HEK293 (cell line): ENCODE measurements at regions not wholly inside any gene's neighbourhood (a gene's known extent, or its start where the extent isn't known, plus 50 kb on each side); places are given as distances from the start of the nearest gene placed in this dataset.

ENCODE experiments used
- CTCF ChIA-PET: fragments of 350-600 bp; formaldehyde crosslinking; extraction: SDS; loops from one replicate; lab custom pipeline; 2021; ENCODE audit warnings: antibody characterized with exemption; lab: Yijun Ruan, JAX
- POLR2A ChIA-PET: fragments of 300-600 bp; formaldehyde crosslinking; extraction: SDS; loops from one replicate; lab custom pipeline; 2020; ENCODE audit warnings: antibody characterized with exemption, inconsistent platforms; lab: Yijun Ruan, JAX
- H3K27ac ChIP-seq: fragments of 200-500 bp; sonication (Bioruptor generic); 2 replicates; pipeline ENCODE4 v1.5.1; 2014; ENCODE audit warnings: low read depth, low read length, control low read depth, inconsistent platforms; ENCODE audit errors: extremely low read depth
- H3K36me3 ChIP-seq, 2 experiments: fragments of 200-500 bp in 1 of 2; sonication (Bioruptor generic) in 1 of 2; 1 replicate in 1 of 2; 2 replicates in 1 of 2; pipeline ENCODE4 v1.5.1; 2014 to 2017; ENCODE audit warnings: inconsistent platforms in 2 of 2, low read length in 2 of 2; ENCODE audit not compliant: control insufficient read depth in 2 of 2, insufficient read depth in 1 of 2
- H3K4me1 ChIP-seq: fragments of 200-500 bp; sonication (Bioruptor generic); 2 replicates; pipeline ENCODE4 v1.5.1; 2014; ENCODE audit warnings: mild to moderate bottlenecking, low read length, inconsistent platforms; ENCODE audit not compliant: control insufficient read depth, insufficient read depth
- H3K4me3 ChIP-seq: 2 replicates; pipeline ENCODE4 v1.5.1; 2011; ENCODE audit warnings: low read depth, mild to moderate bottlenecking, control low read depth, low read length, moderate library complexity
- H3K9me3 ChIP-seq: fragments of 200-500 bp; sonication (Bioruptor generic); 2 replicates; pipeline ENCODE4 v1.5.1; 2014; ENCODE audit warnings: low read depth, low read length, inconsistent platforms; ENCODE audit not compliant: control insufficient read depth, insufficient read depth
- GLIS2 ChIP-seq: fragments of 450-650 bp; formaldehyde crosslinking; IDR thresholded peaks from 2 replicates; pipeline ENCODE4 v1.5.1; 2016; ENCODE audit warnings: missing biosample characterization, missing genetic modification characterization
- HOXC10 ChIP-seq: sonication (generic); formaldehyde crosslinking; IDR thresholded peaks from 2 replicates; pipeline ENCODE4 v1.8.1; 2023; ENCODE audit warnings: mild to moderate bottlenecking, missing genetic modification reagents
- MZF1 ChIP-seq: fragments of 450-650 bp; formaldehyde crosslinking; IDR thresholded peaks from 2 replicates; pipeline ENCODE4 v1.5.1; 2017; ENCODE audit warnings: missing biosample characterization, missing genetic modification characterization, borderline replicate concordance
- SP3 ChIP-seq: fragments of 450-650 bp; formaldehyde crosslinking; IDR thresholded peaks from 2 replicates; pipeline ENCODE4 v1.5.1; 2016; ENCODE audit warnings: missing biosample characterization, missing genetic modification characterization
- TRIM28 ChIP-seq: IDR thresholded peaks from 2 replicates; pipeline ENCODE4 v1.6.1; 2011; ENCODE audit warnings: low read length, control low read depth, borderline replicate concordance
- ZBTB17 ChIP-seq: fragments of 450-650 bp; formaldehyde crosslinking; IDR thresholded peaks from 2 replicates; pipeline ENCODE4 v1.5.1; 2016; ENCODE audit warnings: missing biosample characterization, missing genetic modification characterization
- ZBTB6 ChIP-seq: fragments of 450-650 bp; formaldehyde crosslinking; IDR thresholded peaks from 2 replicates; pipeline ENCODE4 v1.5.1; 2017; ENCODE audit warnings: missing biosample characterization, missing genetic modification characterization
- ZBTB8A ChIP-seq: fragments of 450-650 bp; formaldehyde crosslinking; IDR thresholded peaks from 2 replicates; pipeline ENCODE4 v1.5.1; 2016; ENCODE audit warnings: missing biosample characterization, missing genetic modification characterization
- ZNF221 ChIP-seq: fragments of 450-650 bp; formaldehyde crosslinking; IDR thresholded peaks from 2 replicates; pipeline ENCODE4 v1.5.1; 2017; ENCODE audit warnings: missing biosample characterization, missing genetic modification characterization, borderline replicate concordance
- ZNF239 ChIP-seq: fragments of 450-650 bp; formaldehyde crosslinking; IDR thresholded peaks from 2 replicates; pipeline ENCODE4 v1.5.1; 2016; ENCODE audit warnings: missing biosample characterization, missing genetic modification characterization
- ZNF280C ChIP-seq: fragments of 450-650 bp; formaldehyde crosslinking; IDR thresholded peaks from 2 replicates; pipeline ENCODE4 v1.5.1; 2016; ENCODE audit warnings: missing biosample characterization, missing genetic modification characterization
- ZNF292 ChIP-seq: fragments of 450-650 bp; formaldehyde crosslinking; IDR thresholded peaks from 2 replicates; pipeline ENCODE4 v1.5.1; 2016; ENCODE audit warnings: low read depth, missing biosample characterization, missing genetic modification characterization, borderline replicate concordance
- ZNF324 ChIP-seq: fragments of 450-650 bp; formaldehyde crosslinking; IDR thresholded peaks from 2 replicates; pipeline ENCODE4 v1.5.1; 2016; ENCODE audit warnings: missing biosample characterization, missing genetic modification characterization
- ZNF394 ChIP-seq: fragments of 450-650 bp; formaldehyde crosslinking; IDR thresholded peaks from 2 replicates; pipeline ENCODE4 v1.5.1; 2016; ENCODE audit warnings: missing biosample characterization, missing genetic modification characterization, mild to moderate bottlenecking, moderate library complexity, borderline replicate concordance
- ZNF426 ChIP-seq: fragments of 450-650 bp; formaldehyde crosslinking; IDR thresholded peaks from 2 replicates; pipeline ENCODE4 v1.5.1; 2017; ENCODE audit warnings: missing biosample characterization, missing genetic modification characterization, mild to moderate bottlenecking, inconsistent platforms, moderate library complexity
- ZNF473 ChIP-seq: fragments of 450-650 bp; formaldehyde crosslinking; IDR thresholded peaks from 2 replicates; pipeline ENCODE4 v1.5.1; 2017; ENCODE audit warnings: missing biosample characterization, missing genetic modification characterization
- ZNF514 ChIP-seq: fragments of 450-650 bp; formaldehyde crosslinking; IDR thresholded peaks from 2 replicates; pipeline ENCODE4 v1.5.1; 2016; ENCODE audit warnings: missing biosample characterization, missing genetic modification characterization
- ZNF560 ChIP-seq: fragments of 450-650 bp; formaldehyde crosslinking; IDR thresholded peaks from 2 replicates; pipeline ENCODE4 v1.5.1; 2017; ENCODE audit warnings: missing biosample characterization, missing genetic modification characterization, borderline replicate concordance
- ZNF585B ChIP-seq: fragments of 450-650 bp; formaldehyde crosslinking; IDR thresholded peaks from 2 replicates; pipeline ENCODE4 v1.5.1; 2016; ENCODE audit warnings: missing biosample characterization, missing genetic modification characterization
- ZNF600 ChIP-seq: fragments of 450-650 bp; formaldehyde crosslinking; IDR thresholded peaks from 2 replicates; pipeline ENCODE4 v1.5.1; 2016; ENCODE audit warnings: missing biosample characterization, missing genetic modification characterization
- ZNF701 ChIP-seq: fragments of 450-650 bp; formaldehyde crosslinking; IDR thresholded peaks from 2 replicates; pipeline ENCODE4 v1.5.1; 2016; ENCODE audit warnings: missing biosample characterization, missing genetic modification characterization
- TF ChIP-seq, protein P1 (sequence below): fragments of 450-650 bp; formaldehyde crosslinking; IDR thresholded peaks from 2 replicates; pipeline ENCODE4 v1.5.1; 2016; ENCODE audit warnings: missing biosample characterization, missing genetic modification characterization
- TF ChIP-seq, protein P2 (sequence below): sonication (generic); formaldehyde crosslinking; IDR thresholded peaks from 2 replicates; pipeline ENCODE4 v1.8.1; 2022; ENCODE audit warnings: mild to moderate bottlenecking, moderate library complexity, missing genetic modification reagents
- TF ChIP-seq, protein P3 (sequence below): fragments of 450-650 bp; formaldehyde crosslinking; IDR thresholded peaks from 2 replicates; pipeline ENCODE4 v1.5.1; 2016; ENCODE audit warnings: missing biosample characterization, missing genetic modification characterization

- POLR2A ChIA-PET: no interaction called here
- Histone ChIP-seq H3K9me3 (no peaks in the 10 kb centered on the region), H3K36me3 (no peaks in the 10 kb centered on the region), H3K27ac (no peak overlapping the region), H3K4me3 (no peak overlapping the region), H3K4me1 (no peaks in the 10 kb centered on the region)
- CTCF ChIA-PET: interaction anchor here (1.3 to 5.5 kb wide), 3 partner anchors 14 to 245 kb away, joined by 4 to 144 read pairs (median 47); no protein-coding TSS in a partner anchor
- no peak for TF ChIP-seq ZBTB17 (tag by site-specific recombination)
- no peak for TF ChIP-seq GLIS2 (tag by site-specific recombination)
- TF ChIP-seq ZNF426 (tag by site-specific recombination): no peak
- TF ChIP-seq, protein P1, sequence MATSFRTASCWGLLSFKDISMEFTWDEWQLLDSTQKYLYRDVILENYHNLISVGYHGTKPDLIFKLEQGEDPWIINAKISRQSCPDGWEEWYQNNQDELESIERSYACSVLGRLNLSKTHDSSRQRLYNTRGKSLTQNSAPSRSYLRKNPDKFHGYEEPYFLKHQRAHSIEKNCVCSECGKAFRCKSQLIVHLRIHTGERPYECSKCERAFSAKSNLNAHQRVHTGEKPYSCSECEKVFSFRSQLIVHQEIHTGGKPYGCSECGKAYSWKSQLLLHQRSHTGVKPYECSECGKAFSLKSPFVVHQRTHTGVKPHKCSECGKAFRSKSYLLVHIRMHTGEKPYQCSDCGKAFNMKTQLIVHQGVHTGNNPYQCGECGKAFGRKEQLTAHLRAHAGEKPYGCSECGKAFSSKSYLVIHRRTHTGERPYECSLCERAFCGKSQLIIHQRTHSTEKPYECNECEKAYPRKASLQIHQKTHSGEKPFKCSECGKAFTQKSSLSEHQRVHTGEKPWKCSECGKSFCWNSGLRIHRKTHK (tag by site-specific recombination): no peak
- no peak for TF ChIP-seq SP3
- TF ChIP-seq MZF1 (tag by site-specific recombination): no peak
- TF ChIP-seq, protein P2, sequence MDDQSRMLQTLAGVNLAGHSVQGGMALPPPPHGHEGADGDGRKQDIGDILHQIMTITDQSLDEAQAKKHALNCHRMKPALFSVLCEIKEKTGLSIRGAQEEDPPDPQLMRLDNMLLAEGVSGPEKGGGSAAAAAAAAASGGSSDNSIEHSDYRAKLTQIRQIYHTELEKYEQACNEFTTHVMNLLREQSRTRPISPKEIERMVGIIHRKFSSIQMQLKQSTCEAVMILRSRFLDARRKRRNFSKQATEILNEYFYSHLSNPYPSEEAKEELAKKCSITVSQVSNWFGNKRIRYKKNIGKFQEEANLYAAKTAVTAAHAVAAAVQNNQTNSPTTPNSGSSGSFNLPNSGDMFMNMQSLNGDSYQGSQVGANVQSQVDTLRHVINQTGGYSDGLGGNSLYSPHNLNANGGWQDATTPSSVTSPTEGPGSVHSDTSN (CRISPR knock-in tag): no peak
- TF ChIP-seq ZNF324: no peak
- TF ChIP-seq ZNF600 (tag by site-specific recombination): no peak
- TF ChIP-seq ZNF560 (tag by site-specific recombination): no peak
- TF ChIP-seq ZNF239 (tag by site-specific recombination): no peak
Measured at GRCh38 chr6:53737746-53738145, 57.1 kb upstream of the LRRC1 start.

DNA sequence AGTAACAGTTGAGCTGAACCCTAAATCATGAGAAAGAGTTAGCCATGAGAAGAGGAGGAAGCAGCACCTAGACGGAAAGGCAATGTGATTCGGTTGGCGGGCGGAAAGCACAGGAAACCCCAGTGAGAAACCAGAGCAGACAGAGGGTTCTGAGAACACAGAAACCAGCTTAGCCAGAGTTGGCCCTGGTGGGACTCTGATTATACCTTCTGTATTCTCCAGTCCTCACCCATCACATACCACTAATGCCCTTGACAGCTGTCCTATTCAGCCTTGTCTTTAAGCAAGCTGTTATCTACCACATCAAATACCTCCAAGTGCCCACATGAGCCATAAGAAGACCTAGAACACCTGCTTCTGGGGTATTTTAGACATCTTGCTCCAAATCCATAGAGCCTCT is 58.9 kb upstream of the LRRC1 start:
- no peak for TF ChIP-seq ZBTB6
- no peak for TF ChIP-seq HOXC10
- no peak for TF ChIP-seq ZNF701 (tag by site-specific recombination)
- TF ChIP-seq, protein P3, sequence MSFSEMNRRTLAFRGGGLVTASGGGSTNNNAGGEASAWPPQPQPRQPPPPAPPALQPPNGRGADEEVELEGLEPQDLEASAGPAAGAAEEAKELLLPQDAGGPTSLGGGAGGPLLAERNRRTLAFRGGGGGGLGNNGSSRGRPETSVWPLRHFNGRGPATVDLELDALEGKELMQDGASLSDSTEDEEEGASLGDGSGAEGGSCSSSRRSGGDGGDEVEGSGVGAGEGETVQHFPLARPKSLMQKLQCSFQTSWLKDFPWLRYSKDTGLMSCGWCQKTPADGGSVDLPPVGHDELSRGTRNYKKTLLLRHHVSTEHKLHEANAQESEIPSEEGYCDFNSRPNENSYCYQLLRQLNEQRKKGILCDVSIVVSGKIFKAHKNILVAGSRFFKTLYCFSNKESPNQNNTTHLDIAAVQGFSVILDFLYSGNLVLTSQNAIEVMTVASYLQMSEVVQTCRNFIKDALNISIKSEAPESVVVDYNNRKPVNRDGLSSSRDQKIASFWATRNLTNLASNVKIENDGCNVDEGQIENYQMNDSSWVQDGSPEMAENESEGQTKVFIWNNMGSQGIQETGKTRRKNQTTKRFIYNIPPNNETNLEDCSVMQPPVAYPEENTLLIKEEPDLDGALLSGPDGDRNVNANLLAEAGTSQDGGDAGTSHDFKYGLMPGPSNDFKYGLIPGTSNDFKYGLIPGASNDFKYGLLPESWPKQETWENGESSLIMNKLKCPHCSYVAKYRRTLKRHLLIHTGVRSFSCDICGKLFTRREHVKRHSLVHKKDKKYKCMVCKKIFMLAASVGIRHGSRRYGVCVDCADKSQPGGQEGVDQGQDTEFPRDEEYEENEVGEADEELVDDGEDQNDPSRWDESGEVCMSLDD: no peak
- TF ChIP-seq ZNF585B (tag by site-specific recombination): no peak
- TF ChIP-seq ZNF292 (tag by site-specific recombination): no peak
- TF ChIP-seq ZNF280C (tag by site-specific recombination): no peak
- no peak for TF ChIP-seq ZNF473 (tag by site-specific recombination)
- no peak for TF ChIP-seq ZNF514 (tag by site-specific recombination)
- TF ChIP-seq ZNF394 (tag by site-specific recombination): no peak
- no peak for TF ChIP-seq ZBTB8A
- no peak for TF ChIP-seq TRIM28
- no peak for TF ChIP-seq ZNF221 (tag by site-specific recombination)
- TF ChIP-seq GLIS2 (tag by site-specific recombination): no peak
- TF ChIP-seq, protein P2 (CRISPR knock-in tag): no peak
- Histone ChIP-seq H3K4me1 (0 out of 2 replicates have a peak, but pooled peaks cover under 1% of the 10 kb centered on the region), H3K9me3 (no peaks in the 10 kb centered on the region), H3K27ac (no peak overlapping the region), H3K4me3 (no peak overlapping the region), H3K36me3 (no peaks in the 10 kb centered on the region)
- ChIA-PET POLR2A (interaction anchor here (2.5 kb wide), 1 partner anchor 58 kb away, joined by 34 read pairs; the partner anchor contains the start of gene LRRC1), CTCF (interaction anchor here (0.6 to 5.5 kb wide), 28 partner anchors 9 to 442 kb away, joined by 3 to 144 read pairs (median 5); no protein-coding TSS in a partner anchor)
